ENCODE measurements at regions not wholly inside any gene's neighbourhood (a gene's known extent, or its start where the extent isn't known, plus 50 kb on each side); places are given as distances from the start of the nearest gene placed in this dataset.
A peak's percentile ranks its signal among the peaks of the same experiment; 100 is the strongest.
"Not testable (repeated sequence)": the region's sequence is repeated elsewhere in the genome, so short reads cannot be mapped to it uniquely, and the experiment has no call there.

DNA sequence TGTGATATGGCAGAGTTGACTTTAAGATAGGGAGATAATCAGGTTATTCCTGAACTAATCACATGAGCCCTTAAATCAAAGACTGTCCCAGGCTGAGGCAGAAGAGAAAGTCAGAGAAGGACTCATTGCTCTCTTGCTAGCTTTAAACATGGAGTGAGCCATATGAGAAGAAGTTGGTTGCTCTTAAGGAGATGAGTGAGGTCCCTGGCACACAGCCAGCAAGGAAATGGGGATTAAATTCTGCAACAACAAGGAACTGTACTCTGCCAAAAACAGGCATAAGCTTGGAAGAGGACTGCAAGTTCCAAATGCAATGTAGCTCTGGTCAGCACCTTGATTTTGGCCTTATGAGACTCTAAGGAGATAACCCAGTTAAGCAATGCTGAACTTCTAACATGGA lies 457.0 kb downstream of the PLOD2 start:
- DNase-seq (ENCODE audit: insufficient read length, low spot score) (no peak), FAIRE-seq (no peak)

DNA sequence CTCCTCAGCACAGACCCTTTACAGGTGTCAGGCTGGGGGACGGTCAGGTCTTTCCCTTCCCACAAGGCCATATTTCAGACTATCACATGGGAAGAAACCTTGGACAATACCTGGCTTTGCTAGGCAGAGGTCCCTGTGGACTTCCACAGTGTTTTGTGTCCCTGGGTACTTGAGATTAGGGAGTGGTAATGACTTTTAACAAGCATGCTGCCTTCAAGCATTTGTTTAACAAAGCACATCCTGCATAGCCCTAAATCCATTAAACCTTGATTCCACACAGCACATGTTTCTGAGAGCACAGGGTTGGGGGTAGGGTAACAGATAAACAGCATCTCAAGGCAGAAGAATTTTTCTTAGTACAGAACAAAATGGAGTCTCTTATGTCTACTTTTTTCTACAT lies 451.2 kb downstream of the PLOD2 start:
- FAIRE-seq, result not testable (repeated sequence)

DNA sequence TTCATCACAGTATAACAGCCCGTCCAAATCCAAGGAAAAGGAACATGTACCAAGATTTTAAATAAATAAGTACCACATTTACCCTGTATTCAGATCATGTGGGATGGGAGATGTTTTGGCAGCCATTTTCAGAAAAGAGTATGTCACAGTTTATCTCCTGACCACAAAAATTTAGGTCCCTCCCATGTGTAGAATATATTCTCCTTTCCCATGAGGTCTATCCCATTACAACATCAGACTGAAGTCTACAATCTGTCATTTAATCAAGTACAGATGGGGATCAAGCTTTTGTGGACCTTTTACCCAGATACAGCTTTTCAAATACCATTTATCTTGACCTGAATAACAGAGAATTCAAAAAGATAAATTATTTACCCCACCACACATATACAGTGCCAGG lies 444.5 kb downstream of the PLOD2 start:
- no peak for FAIRE-seq
- no peak for DNase-seq (ENCODE audit: insufficient read length, low spot score)

More for the DNA sequence above, 451.2 kb downstream of the PLOD2 start:
- DNase-seq (ENCODE audit: insufficient read length, low spot score), result not testable (repeated sequence)

DNA sequence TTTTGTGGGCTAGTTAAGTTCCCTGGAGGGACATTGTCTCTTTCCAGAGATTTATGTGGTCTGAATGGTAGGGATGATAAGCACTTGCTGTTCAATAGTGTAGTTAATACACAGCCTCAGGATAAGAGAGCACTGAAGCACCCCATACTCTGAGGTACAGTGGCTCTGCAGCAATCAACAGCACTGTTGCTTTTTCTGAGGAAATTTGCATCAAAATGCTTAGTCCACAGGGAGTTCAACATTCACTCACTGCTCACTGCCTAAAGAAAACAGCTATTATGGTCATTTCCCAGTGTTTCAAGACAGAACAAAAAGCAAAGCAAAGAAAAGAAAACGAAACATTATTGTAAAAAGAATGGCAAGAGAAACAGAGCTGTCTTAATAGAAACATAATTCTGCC lies 441.9 kb downstream of the PLOD2 start:
- DNase-seq (ENCODE audit: insufficient read length, low spot score) (no peak), FAIRE-seq (no peak)

DNA sequence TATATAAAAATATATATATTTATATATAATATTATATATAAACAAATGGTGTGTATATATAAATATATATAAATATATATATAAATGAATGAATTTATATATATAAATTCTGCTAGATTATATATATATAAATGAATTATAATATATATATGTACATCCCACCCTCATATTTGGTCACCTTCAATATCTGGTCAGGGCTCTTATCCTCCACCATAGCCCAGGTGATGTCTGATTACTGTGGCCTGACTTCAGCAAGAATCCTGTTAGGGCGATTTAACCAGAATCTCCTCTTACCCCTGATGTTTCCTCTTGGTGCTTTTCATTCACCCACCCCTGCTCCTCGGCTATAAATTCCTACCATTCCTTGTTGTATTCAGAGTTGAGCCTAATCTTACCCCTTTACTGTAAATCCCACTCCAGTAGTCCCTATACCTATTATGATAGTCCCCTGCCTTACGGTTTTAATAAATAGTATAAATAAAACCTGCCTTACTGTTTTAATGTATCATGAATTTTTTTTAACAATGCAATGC lies 439.6 kb downstream of the PLOD2 start:
- FAIRE-seq (no peak), DNase-seq (ENCODE audit: insufficient read length, low spot score) (no peak)

DNA sequence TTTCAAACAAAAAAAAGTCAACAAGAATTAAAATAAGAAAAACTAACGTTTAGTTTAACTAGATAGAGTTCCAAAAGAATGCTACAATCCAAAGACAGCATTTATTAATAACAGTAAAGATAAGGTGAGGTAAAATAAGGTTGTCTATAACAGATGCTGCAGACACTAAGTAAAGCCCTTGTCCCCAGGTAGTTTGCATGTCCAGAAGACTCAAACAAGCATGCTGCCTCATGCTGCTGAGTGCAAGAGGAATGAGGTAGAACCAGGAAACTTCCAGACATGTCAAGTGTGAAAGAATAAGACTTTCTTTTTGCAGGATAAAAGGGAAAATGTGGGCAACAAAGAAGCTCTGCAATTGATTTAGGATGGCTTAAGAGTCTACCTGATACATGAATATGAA lies 439.2 kb downstream of the PLOD2 start:
- no peak for DNase-seq (ENCODE audit: insufficient read length, low spot score)
- FAIRE-seq, result no peak

DNA sequence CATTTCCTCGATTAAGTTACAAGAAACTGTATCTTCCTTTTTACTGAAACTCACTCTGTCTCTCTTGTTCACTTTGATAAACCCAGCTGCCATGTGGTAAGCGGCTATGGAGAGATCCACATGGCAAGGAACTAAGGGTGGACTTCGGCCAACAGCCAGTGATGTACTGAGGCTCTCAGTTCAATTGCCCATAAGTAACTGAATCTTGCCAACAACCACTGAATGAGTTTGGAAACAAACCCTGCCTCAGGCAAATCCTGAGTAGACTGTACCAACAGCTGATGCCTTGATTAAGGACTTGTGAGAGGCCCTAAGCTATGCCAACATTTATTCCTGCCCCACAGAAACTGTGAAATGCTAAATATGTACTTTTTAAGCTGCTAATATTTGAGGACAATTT lies 433.5 kb downstream of the PLOD2 start:
- DNase-seq (ENCODE audit: insufficient read length, low spot score) (no peak), FAIRE-seq (no peak)

DNA sequence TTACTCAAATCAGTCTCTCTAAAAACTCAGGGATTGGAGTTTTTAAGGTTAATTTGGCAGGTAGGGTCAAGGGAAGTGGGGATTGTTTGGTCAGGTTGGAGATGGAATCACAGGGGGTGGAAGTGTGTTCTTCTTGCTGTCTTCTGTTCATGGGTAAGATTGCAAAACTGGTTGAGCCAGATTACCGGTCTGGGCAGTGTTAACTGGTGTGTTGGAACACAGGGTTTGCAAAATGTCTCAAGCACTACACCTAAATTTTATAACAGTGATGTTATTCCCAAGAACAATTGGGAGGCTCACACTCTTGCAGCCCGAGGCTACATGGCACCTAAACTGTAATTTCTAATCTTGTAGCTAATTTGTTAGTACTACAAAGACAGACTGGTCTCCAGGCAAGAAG lies 425.4 kb downstream of the PLOD2 start:
- DNase-seq (ENCODE audit: insufficient read length, low spot score) (no peak), FAIRE-seq (no peak)

DNA sequence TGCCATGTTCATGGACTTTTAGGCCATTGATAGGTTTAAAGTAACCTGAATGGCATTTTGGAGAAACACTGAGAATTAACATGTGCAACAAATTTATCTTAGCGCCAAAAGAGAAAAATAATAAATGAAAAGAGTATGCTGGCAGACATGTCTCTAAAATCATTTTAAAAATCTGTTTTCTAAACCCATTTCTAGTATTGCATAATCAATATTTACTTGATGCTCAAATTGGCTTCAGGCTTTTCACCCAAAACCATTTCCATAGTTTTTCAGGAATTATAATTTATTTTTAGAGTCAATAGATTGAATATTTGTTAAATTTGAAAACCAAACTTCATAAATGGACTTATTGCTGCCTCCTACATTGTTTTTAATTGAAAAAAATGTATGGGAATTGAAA lies 423.0 kb downstream of the PLOD2 start:
- FAIRE-seq (no peak), DNase-seq (ENCODE audit: insufficient read length, low spot score) (no peak)

DNA sequence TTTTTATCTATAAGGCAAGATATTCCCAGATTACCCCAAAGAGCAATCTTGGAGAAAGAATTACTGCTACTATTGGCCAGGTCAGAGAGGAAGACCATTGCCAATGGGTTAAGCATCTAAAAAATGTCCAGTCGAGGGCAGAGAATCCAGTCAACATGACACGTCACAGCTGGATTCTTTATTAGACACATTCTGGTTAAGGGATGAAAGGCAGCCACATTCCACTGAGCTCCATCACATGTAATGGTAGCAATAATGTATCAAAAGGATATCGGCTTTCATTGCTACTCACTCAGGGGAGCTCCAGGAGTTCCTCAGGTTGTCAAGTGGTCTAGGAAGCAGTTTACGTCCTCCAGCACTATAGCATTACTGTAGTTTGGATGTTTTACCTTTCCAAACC lies 421.1 kb downstream of the PLOD2 start:
- FAIRE-seq (no peak), DNase-seq (ENCODE audit: insufficient read length, low spot score) (no peak)

DNA sequence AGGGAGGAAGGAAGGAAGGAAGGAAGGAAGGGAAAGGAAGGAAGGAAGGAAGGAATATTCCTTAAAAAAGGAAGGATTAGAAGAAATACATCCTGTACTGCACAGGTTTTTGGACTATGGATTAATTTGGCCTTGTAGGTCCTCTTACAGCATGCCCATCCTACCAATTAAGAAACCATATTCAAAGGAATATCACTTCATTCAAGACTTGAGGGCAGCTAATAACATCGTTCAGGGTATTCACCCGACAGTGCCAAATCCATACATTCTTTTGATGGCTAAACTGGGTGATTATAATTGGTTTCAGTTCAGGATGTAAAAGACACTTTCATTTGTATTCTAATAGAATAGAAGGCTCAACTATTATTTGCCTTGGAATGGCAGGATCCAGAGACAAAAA lies 410.3 kb downstream of the PLOD2 start:
- no peak for FAIRE-seq

DNA sequence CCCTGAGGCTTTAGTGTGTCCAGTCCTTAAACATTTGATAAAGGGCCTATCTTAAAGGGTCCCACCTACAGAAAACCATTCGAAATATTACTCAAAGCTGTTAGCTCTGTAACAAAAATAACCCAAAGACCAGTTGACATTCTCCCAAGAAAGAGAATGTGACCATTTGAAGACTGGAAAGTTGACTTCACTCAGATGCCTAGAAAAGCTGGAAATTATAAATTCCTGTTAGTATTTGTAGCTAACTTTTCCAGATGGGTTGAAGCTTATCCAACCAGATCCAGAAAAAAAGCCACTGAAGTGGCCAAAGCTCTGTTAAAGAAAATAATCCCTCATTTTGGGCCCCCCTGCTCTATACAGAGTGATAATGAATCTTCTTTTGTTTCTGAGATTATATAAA lies 408.4 kb downstream of the PLOD2 start:
- DNase-seq (ENCODE audit: insufficient read length, low spot score), result no peak
- no peak for FAIRE-seq

More for the DNA sequence above, 410.3 kb downstream of the PLOD2 start:
- DNase-seq (ENCODE audit: insufficient read length, low spot score), result no peak

DNA sequence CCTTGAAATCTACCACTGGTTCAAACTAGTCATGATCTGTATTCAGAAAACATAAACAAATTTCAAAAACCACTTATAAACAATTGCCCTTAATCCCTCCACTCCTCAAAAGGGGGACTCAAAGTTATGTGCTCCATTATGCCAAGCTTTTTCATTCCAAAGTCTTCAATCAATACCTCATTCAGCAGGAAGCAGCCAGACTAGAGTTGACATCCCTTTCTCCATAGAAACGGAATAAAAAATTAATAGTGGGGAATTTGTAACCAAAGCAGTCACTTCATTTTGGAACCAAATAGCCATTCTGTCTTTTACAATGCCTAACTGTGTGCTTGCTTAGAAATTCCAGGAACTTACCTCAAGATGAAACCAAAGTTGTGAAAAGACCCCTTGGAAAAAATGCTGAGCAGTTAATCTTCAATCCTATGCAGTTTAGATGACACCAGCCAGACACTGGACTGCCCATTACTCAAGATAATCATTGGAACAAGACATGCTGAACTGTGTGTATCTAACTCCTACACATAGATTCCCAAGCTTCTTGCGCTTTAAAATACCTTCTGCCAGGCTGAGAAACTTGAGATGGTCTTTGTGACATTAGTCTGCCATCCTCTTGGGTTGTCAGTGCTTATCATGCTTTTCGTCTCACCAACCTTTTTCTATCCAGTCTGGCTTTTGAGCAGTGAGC lies 406.2 kb downstream of the PLOD2 start:
- FAIRE-seq (no peak), DNase-seq (ENCODE audit: insufficient read length, low spot score) (no peak)

DNA sequence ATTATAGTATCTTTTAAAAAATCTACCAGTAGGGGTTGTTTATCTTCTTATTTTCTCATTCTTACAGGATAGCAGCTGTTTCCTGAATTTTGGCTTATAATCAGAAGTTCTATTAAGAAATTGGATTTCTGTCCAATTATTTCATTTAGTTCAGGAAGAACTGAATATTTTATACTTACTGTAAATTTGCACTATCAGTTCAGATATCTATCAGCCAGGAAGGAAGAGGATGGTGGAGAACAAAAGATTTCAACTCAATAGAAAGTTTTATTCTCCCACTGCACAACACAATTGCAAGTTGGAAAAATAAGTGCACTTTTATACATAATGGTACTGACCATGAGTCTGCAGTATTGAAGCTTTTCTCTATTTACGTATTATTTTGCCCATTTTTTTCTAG lies 400.9 kb downstream of the PLOD2 start:
- DNase-seq (ENCODE audit: insufficient read length, low spot score) (no peak), FAIRE-seq (no peak)

DNA sequence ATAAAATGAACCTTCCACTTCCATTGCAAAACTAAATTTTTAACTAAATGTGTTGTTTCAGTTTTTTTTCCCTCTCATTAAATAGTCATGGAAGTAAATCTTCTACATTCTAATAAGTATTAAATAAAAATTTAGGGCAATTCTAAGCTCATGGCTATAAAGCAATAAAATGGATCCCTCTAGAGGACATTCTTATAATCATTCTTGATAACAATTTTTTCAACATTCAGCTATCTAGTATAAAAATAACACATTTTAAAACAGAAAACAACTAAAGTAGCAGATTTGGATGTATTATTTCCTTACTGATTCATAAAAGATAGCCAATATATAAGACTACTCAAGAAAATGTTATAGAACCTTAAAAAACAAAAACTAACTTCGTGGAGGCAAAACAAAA lies 393.1 kb downstream of the PLOD2 start:
- FAIRE-seq (no peak), DNase-seq (ENCODE audit: insufficient read length, low spot score) (no peak)

DNA sequence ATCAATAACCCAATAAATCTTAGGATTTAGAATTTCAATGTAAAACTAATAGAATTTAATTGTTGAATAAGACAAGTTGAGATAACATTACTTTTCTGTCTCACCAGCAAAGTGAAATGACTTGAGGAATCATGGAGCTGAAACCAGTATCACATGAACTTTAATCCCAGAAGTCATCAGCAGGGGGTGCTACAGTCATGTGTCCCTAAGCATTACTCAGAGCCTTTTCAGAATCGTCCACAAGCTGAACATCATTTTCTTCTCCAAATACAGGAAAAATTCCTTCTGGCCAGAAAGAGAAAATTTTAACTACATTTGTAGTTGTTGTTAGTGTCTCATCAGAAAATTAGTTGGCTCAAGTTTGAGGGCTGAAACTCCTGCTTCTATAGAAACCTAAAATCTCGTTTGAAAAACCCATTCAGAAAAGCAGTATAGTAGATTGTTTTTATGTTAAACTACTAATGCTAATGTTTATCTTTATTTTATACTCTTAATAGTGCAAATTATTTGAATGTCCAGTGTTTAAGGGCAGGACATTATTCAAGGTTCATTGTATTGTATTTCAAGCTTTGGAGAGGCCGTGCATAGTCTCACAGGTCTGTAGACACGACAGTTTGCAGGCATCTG lies 384.1 kb downstream of the PLOD2 start:
- FAIRE-seq (peak; percentile 18), DNase-seq (ENCODE audit: insufficient read length, low spot score) (no peak)

DNA sequence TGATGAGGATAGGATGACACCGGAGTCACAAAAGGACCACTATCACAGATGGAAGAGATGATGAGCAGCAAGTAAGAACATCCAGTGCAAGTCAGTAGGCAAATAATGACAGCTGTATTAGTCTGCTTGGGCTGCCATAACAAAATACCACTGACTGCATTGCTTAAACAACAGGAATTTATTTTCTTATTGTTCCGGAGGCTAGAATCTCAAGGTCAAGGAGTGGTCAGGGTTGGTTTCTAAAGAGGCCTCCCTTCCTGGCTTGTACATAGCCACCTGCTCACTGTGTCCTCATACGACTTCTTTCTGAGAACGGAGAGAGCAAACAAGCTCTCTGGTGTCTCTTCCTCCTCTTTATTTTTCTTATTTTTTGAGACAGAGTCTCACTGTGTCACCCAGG lies 380.7 kb downstream of the PLOD2 start:
- FAIRE-seq, result no peak
- DNase-seq (ENCODE audit: insufficient read length, low spot score), result no peak

DNA sequence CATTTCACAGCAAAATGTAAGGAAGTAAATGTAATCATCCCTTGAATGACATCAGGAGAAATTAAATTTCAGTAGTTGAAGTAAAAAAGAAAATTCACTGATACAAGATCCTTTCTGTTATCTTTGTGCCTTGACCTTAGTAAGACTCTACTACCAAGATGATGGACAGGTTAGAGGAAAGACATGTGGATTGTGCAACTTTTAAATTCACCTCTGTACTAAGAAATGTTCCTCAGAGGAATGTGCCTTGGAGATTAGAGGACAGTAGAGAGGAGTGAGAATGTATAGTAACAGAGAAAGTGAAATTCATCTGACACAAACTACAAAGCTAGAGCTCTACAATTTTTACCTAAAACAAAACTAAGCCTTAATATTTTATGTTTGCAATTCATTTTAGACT lies 375.3 kb downstream of the PLOD2 start:
- FAIRE-seq (no peak), DNase-seq (ENCODE audit: insufficient read length, low spot score) (no peak)

DNA sequence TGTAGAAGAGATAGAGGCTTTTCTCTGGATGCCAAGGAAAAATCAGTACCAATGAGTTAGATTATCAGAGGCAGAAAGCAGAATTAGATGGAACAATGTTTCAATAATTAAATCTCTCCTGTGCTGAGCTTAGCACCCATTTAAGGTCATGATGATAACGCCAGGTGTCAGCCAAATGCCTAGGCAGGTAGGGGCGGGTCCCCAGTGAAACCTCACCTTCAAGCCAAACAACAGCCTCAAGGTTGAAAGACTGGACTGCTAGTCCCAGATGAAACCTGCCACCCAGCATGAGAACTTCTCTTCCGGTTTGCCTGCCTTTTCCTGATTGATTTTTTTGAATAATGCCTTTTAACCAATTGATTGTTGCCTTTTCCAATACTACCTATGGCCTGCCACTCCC lies 363.0 kb downstream of the PLOD2 start:
- no peak for FAIRE-seq
- DNase-seq (ENCODE audit: insufficient read length, low spot score), result no peak

DNA sequence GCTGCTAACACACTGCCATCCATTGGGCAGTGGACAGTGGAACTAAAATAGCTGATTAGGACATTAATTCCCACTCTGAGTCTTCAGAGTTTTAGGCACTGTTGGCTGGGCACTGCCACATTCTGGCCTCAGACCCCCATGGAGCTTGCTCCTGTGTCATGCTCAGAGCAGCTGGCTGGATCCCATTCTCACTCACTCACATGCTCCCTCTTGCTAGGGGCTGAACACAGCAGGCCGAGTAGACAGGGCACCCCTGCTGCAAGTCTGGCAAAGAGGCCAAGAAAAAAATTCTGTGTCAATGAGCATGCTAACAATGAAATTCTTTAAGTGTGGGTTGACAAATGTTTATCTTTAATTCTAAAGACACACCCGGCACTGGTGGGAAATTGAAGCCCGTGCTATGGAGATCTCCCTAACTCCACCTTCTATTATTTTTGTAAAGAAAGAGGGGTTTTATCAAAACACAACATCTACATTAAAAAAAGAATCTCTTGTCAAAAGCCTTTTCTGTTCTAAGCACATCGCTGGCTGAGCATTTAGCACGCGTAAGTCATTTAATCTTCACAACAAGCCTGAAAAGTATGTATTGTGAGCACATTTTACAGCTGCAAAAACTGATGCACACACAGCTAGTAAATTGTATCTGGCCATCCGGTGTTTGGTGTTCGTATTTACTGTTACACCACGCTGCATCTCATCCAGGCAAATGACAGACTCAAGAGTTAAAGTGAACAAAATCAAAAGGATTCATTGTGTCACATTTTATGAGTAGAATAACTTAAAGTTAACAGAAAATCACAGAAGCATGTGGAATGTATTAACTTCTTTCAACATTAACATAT lies 362.1 kb downstream of the PLOD2 start:
- FAIRE-seq (no peak), DNase-seq (ENCODE audit: insufficient read length, low spot score) (no peak)

DNA sequence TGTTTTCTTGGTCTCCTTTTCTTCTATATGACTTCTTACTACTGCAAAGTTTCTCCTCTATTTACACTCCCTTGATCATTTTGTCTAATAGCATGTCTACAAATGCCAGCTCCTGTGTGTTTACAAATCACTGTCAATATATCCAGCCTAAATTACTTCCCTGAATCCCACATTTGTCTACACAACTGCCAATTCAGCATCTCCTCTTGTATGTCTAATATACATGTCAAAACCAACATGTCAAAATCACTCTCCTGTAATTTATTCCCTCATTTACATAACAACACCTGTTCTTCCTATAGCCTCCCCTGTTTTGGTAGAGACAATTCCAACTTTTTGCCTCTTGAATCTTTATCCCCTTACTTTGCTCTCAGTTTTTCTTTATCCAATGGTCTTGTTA lies 359.3 kb downstream of the PLOD2 start:
- DNase-seq (ENCODE audit: insufficient read length, low spot score), result no peak
- no peak for FAIRE-seq

DNA sequence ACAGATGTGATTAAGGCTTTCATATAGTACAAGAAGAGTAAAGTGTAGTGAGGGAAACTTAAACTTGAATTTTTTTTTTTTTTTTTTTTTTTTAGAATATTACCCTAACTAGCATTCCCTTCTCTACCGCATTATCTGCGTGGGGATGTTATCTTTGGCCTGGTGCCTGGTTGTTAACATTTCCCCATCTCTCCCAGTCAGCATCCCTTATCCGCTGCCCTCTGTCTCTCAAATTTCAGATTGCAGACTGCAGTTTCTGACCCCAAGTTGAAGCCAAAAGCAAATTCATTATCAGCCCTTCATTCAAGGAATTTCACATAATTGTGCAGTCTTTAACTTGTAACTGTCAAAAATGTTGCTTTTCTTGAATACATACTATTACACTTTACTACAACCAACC lies 353.0 kb downstream of the PLOD2 start:
- no peak for FAIRE-seq

More for the DNA sequence above, 353.0 kb downstream of the PLOD2 start:
- no peak for DNase-seq (ENCODE audit: insufficient read length, low spot score)

Measured in GM19239 (cell line).